DMS79 treated with DMSO at 0.1 percent for 48 hours (cell line): ENCODE measurements at regions not wholly inside any gene's neighbourhood (a gene's known extent, or its start where the extent isn't known, plus 50 kb on each side); places are given as distances from the start of the nearest gene placed in this dataset.

Experiments used
- DNase-seq: peaks from one replicate; lab custom pipeline; 2025; lab: John Stamatoyannopoulos, UW

GRCh38 chr5:51279983-51280706, 103.1 kb upstream of the ISL1 start:
- peak; percentile 42 for DNase-seq

DNA sequence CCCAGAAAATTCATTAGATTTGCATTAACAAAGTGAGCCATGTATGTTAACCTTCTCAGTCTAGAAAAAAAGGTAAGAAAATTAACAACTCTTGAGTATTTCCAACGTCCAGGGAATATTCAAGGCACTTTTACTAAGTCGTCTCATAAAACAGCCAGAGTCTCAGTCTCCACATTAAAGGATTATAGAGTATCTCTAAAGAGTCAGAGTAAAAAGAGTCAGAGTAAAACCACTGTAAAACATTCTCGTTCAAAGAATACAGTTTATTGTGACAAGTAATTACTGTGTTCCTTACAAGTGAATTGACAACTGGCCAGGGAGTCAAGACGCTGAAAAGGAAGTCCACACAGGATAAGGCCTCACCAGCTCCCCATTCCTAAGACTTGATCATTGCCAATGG, 97.2 kb upstream of the ISL1 start:
- DNase-seq: no peak

GRCh38 chr5:51302343-51302742, 80.9 kb upstream of the ISL1 start:
- DNase-seq: peak; percentile 46

DNA sequence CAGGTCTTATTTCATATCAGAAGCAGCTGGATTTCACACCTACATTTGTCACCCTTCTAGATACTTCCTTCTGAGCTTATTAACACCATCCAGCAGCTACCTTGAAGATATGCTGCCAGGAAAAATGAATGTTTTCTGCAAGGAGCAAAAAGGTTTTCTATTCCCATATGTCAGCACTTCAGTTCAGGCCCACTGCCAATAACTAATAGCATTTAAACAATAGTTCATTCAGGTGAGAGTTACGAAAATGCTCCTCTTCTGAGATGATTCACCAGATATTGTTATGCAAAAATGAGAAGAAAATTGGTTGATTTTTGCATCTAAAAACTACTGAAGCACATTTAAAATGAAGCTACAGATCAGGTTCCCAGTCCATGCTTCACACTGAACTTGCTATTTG, 56.4 kb upstream of the ISL1 start:
- DNase-seq: peak; percentile 44
